Chondrocyte (in vitro differentiated cells): ENCODE measurements at regions not wholly inside any gene's neighbourhood (a gene's known extent, or its start where the extent isn't known, plus 50 kb on each side); places are given as distances from the start of the nearest gene placed in this dataset.

ENCODE experiments used
- DNase-seq: peaks from one replicate; pipeline ENCODE4 v3.0.0; 2021; ENCODE audit warnings: mixed read lengths, low spot score
- H3K27ac Mint-ChIP-seq: one replicate; pipeline ENCODE4 v1.8.0; 2021; ENCODE audit warnings: mild to moderate bottlenecking, moderate library complexity, mixed read lengths; ENCODE audit not compliant: unreplicated experiment
- H3K27me3 Mint-ChIP-seq: 2 replicates; pipeline ENCODE4 v1.8.0; 2021; ENCODE audit warnings: low read depth, mixed read lengths
- H3K36me3 Mint-ChIP-seq: 2 replicates; pipeline ENCODE4 v1.8.0; 2021; ENCODE audit warnings: low read depth, mixed read lengths
- H3K4me1 Mint-ChIP-seq: 2 replicates; pipeline ENCODE4 v1.8.0; 2021; ENCODE audit warnings: low read depth, mild to moderate bottlenecking, mixed read lengths
- H3K4me3 Mint-ChIP-seq: one replicate; pipeline ENCODE4 v1.8.0; 2021; ENCODE audit warnings: mild to moderate bottlenecking, moderate library complexity, mixed read lengths; ENCODE audit not compliant: unreplicated experiment
- H3K9me3 Mint-ChIP-seq: 2 replicates; pipeline ENCODE4 v1.8.0; 2021; ENCODE audit warnings: low read depth, mixed read lengths
- CTCF ChIP-seq: fragments of 200-600 bp; sonication (generic); IDR thresholded peaks from 2 replicates; pipeline ENCODE4 v1.5.0; 2021; ENCODE audit warnings: antibody characterized with exemption, mild to moderate bottlenecking, moderate library complexity

DNA sequence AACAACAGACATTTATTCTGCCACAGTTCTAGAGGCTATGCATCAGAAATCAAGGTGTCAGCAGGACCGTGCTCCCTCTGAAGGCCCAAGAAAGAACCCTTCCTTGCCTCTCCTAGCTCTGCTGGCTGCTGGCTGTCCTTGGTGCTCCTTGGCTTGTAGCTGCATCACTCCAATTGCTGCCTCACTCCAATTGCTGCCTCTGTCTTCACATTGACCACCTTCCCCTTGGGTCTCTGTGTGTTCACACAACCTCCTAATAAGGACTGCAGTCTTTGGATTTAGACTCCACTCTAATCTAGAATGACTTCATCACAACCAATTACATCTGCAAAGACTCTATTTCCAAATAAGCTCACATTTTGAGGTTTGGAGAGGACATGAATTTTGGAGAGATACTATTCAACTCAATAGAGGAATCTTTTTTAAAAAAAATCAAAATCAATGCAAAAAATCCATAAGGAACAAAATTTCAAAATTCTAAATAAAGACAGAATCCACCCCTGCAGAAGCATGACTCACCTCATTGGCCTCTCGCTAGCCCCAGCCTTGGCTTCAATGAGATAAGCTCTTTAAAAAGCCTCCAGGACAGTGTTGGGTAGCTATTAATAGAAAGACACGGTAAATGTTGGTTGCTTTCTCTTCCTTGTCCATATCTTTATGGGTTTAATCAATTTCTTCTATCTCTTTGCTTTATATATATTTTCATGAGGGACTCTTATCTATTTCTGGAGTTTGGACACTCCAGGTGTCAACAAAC is 267.6 kb upstream of the MGAT5 start:
- peaks cover 11% of the 10 kb centered on the region for H3K4me1 Mint-ChIP-seq
- TF ChIP-seq CTCF, result no peak
- H3K36me3 Mint-ChIP-seq, result no peaks in the 10 kb centered on the region
- no peak overlapping the region for H3K4me3 Mint-ChIP-seq
- H3K9me3 Mint-ChIP-seq, result peaks cover 6% of the 10 kb centered on the region
- H3K27ac Mint-ChIP-seq, result no peak overlapping the region
- DNase-seq, result no peak
- no peaks in the 10 kb centered on the region for H3K27me3 Mint-ChIP-seq

GRCh38 chr2:133986881-133987795 is 266.7 kb upstream of the MGAT5 start:
- DNase-seq, result no peak
- Mint-ChIP-seq H3K36me3 (no peaks in the 10 kb centered on the region), H3K4me1 (peaks cover 11% of the 10 kb centered on the region), H3K9me3 (peaks cover 6% of the 10 kb centered on the region), H3K27ac (no peak overlapping the region), H3K4me3 (no peak overlapping the region), H3K27me3 (no peaks in the 10 kb centered on the region)
- no peak for TF ChIP-seq CTCF

DNA sequence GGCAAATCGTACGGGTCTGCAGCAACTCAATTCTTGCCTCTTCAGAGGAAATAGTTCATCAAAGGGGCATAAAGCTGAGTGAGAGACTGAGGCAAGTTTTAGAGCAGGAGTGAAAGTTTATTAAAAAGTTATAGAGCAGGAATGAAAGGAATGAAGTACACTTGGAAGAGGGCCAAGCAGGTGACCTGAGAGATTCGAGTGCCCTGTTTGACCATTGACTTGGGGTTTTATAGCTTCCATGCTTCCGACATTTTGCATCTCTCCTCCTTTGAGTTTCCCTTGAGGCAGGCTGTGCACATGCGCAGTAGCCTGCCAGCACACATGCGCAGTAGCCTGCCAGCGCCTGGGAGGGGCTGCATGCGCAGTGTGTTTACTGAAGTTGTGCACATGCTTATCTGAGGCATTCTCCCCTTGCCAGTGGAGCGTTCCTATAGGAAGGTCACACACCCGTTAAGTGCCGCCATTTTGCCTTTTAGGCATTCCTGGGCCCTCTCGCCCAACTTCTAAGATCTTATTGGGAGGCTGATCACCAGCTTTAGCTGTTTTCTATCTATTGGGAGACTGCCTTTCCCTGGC is 265.5 kb upstream of the MGAT5 start:
- H3K9me3 Mint-ChIP-seq, result peaks cover 6% of the 10 kb centered on the region
- DNase-seq, result no peak
- peaks cover 1% of the 10 kb centered on the region for H3K27me3 Mint-ChIP-seq
- H3K4me3 Mint-ChIP-seq, result no peak overlapping the region
- no peak for TF ChIP-seq CTCF
- H3K27ac Mint-ChIP-seq, result no peak overlapping the region
- peaks cover 11% of the 10 kb centered on the region for H3K4me1 Mint-ChIP-seq
- no peaks in the 10 kb centered on the region for H3K36me3 Mint-ChIP-seq

DNA sequence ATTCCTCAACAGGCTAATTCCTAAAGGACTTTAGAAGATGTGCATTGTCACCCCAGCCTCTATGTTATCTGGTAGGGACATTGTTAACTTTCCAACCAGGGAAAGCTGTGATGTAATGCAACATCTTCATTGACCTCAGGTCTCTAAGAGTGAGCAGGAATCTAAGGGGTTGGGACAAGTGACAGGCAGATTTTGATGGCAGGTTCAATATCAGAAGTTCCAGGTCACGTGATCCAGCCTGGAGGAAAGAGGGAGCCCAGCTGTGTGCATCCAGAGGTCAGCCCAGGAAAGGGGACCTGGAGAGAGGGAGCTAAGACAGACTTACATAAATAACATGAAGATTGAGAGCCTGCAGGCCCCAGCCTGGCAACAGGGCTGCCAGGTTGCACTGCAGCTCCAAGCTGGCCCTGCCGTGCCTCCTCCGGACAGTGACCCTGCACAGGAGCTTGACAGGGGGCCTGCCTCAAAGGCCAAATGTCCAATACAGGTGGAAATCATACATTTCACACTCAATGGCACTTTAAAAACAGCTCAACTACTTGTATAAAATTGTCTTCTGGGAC is 262.2 kb upstream of the MGAT5 start:
- H3K27me3 Mint-ChIP-seq, result peaks cover 1% of the 10 kb centered on the region
- peaks cover 4% of the 10 kb centered on the region for H3K4me1 Mint-ChIP-seq
- H3K36me3 Mint-ChIP-seq, result no peaks in the 10 kb centered on the region
- TF ChIP-seq CTCF, result no peak
- no peak for DNase-seq
- no peak overlapping the region for H3K27ac Mint-ChIP-seq
- no peak overlapping the region for H3K4me3 Mint-ChIP-seq
- no peaks in the 10 kb centered on the region for H3K9me3 Mint-ChIP-seq

GRCh38 chr2:133992454-133992853 is 261.4 kb upstream of the MGAT5 start:
- Mint-ChIP-seq H3K27me3 (peaks cover 1% of the 10 kb centered on the region), H3K27ac (no peak overlapping the region), H3K4me1 (no peaks in the 10 kb centered on the region), H3K9me3 (no peaks in the 10 kb centered on the region), H3K4me3 (no peak overlapping the region), H3K36me3 (no peaks in the 10 kb centered on the region)
- DNase-seq, result no peak
- TF ChIP-seq CTCF, result no peak
